ENCODE measurements at regions not wholly inside any gene's neighbourhood (a gene's known extent, or its start where the extent isn't known, plus 50 kb on each side); places are given as distances from the start of the nearest gene placed in this dataset.

DNA sequence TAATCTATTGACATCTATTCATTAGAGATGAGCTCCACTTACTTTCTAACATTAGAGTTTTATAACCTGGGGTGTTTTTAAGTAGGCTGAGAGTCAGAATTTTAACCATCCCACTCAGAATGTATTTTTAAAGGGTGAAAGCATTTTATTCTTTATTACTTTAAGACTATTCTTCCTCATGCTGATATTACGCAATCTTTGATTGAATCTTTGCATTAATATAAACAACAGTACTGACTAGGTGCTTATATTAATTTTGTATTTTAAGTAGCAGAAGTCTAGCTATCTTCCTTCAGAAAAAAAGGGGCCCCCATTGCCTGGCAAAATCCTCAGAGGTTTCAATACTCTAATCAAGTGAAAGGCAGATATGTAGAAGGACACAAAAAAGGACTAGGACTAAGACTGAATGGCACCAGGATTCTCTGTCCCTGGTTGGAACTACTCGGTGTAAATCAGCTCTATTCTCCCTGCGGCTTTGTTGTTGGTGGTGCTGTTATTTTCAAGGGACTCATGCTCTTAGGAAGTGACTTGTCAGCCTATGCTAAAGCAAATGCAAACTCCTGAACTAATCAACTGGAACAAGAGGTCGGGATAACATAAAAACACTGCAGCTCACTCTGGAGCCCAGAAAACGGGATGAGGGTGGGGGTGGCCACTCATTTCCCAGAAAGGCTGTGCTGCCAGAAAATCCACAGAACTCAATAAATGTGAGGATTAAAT, 1324.4 kb downstream of the GRIK2 start:
- intact Hi-C loops (cut with DNase I), result no loop called here
- Histone ChIP-seq H3K27me3 (no peaks in the 10 kb centered on the region), H3K4me1 (no peaks in the 10 kb centered on the region), H3K36me3 (no peaks in the 10 kb centered on the region), H3K27ac (no peak overlapping the region), H3K4me3 (no peak overlapping the region), H3K9me3 (no peaks in the 10 kb centered on the region)
- DNase-seq (ENCODE audit: extremely low spot score in 2 of 2), result no peak
- TF ChIP-seq, protein P1, sequence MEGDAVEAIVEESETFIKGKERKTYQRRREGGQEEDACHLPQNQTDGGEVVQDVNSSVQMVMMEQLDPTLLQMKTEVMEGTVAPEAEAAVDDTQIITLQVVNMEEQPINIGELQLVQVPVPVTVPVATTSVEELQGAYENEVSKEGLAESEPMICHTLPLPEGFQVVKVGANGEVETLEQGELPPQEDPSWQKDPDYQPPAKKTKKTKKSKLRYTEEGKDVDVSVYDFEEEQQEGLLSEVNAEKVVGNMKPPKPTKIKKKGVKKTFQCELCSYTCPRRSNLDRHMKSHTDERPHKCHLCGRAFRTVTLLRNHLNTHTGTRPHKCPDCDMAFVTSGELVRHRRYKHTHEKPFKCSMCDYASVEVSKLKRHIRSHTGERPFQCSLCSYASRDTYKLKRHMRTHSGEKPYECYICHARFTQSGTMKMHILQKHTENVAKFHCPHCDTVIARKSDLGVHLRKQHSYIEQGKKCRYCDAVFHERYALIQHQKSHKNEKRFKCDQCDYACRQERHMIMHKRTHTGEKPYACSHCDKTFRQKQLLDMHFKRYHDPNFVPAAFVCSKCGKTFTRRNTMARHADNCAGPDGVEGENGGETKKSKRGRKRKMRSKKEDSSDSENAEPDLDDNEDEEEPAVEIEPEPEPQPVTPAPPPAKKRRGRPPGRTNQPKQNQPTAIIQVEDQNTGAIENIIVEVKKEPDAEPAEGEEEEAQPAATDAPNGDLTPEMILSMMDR (IDR thresholded peaks at IDR 0.05), result no peak
- no peak for TF ChIP-seq POLR2A (IDR thresholded peaks at IDR 0.05)
- TF ChIP-seq POLR2AphosphoS5 (IDR thresholded peaks at IDR 0.05; ENCODE audit: insufficient read depth in 1 of 2, low read depth in 1 of 2), result no peak

DNA sequence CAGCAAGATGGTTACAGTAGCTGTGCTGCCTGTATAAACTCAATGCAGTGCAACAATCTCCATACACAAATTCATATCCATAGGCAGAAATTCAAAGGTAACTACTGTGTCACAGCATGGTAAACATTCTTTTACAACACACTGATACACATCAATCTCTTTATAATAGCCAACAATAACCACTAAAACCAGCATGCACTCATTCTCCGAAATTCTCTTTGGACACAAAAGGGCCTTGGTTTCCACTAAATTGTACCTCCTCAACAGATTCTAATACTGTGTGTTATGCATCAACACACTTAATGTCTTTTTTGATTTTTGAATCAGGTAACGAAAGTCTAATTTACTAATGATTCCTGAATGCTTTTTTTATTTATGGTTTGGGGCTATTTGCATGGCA, 1323.7 kb downstream of the GRIK2 start:
- H3K36me3 ChIP-seq, result no peaks in the 10 kb centered on the region
- intact Hi-C loops (cut with DNase I), result no loop called here
- no peaks in the 10 kb centered on the region for H3K27me3 ChIP-seq
- no peaks in the 10 kb centered on the region for H3K4me1 ChIP-seq
- TF ChIP-seq POLR2A (IDR thresholded peaks at IDR 0.05), result no peak
- H3K27ac ChIP-seq, result no peak overlapping the region
- no peak for DNase-seq (ENCODE audit: extremely low spot score in 2 of 2)
- no peaks in the 10 kb centered on the region for H3K9me3 ChIP-seq
- H3K4me3 ChIP-seq, result no peak overlapping the region

DNA sequence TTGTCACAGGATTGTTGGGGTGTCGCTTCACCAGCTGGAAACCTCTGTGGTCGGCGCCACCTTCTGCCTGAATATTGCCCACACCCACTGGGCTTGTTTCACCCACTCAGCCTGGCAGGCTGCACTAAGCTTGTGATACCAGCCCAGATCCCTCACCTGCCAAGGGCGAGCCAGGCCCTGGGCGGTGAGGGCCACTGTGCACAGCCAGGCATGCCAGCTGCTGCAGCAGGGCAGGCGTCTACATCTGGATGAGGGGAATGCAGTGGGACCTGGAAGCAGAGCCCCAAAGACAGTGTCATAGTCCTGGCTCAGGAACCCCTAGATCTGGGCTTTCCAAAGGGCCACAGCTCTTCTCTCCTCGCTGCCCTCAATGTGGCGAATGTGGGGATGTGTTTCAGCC, 1307.5 kb downstream of the GRIK2 start:
- Histone ChIP-seq H3K4me1 (no peaks in the 10 kb centered on the region), H3K9me3 (no peaks in the 10 kb centered on the region), H3K4me3 (no peak overlapping the region), H3K36me3 (no peaks in the 10 kb centered on the region), H3K27ac (no peak overlapping the region), H3K27me3 (no peaks in the 10 kb centered on the region)
- TF ChIP-seq POLR2AphosphoS5 (IDR thresholded peaks at IDR 0.05; ENCODE audit: insufficient read depth in 1 of 2, low read depth in 1 of 2) (no peak), POLR2A (IDR thresholded peaks at IDR 0.05) (no peak)
- TF ChIP-seq, protein P1 (IDR thresholded peaks at IDR 0.05), result no peak
- intact Hi-C loops (cut with DNase I), result no loop called here
- DNase-seq (ENCODE audit: extremely low spot score in 2 of 2), result no peak

DNA sequence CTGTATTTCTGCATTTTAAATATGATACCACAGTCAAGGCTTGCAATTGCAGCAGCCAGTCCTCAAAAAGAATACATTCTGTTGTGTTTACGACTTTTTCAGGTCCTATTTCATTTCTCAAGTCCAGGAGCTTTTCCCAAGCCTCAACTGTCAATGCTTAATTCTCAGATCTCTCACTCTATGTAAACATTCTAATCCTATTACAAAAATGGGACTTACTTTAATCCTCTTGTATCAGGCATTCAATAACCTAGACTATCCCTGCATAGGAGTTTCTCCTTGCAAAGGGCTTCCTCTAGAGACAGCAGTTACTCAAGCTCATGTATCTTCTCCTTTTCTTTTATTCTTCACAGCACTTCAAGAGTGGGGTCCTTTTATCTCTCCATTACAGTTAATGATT, 1293.0 kb downstream of the GRIK2 start:
- H3K27ac ChIP-seq, result no peak overlapping the region
- H3K36me3 ChIP-seq, result no peaks in the 10 kb centered on the region
- H3K9me3 ChIP-seq, result no peaks in the 10 kb centered on the region
- intact Hi-C loops (cut with DNase I), result no loop called here
- H3K4me3 ChIP-seq, result no peak overlapping the region
- TF ChIP-seq, protein P1 (IDR thresholded peaks at IDR 0.05), result no peak
- TF ChIP-seq POLR2AphosphoS5 (IDR thresholded peaks at IDR 0.05; ENCODE audit: insufficient read depth in 1 of 2, low read depth in 1 of 2) (no peak), POLR2A (IDR thresholded peaks at IDR 0.05) (no peak)
- no peaks in the 10 kb centered on the region for H3K27me3 ChIP-seq
- H3K4me1 ChIP-seq, result no peaks in the 10 kb centered on the region
- DNase-seq (ENCODE audit: extremely low spot score in 2 of 2), result no peak

DNA sequence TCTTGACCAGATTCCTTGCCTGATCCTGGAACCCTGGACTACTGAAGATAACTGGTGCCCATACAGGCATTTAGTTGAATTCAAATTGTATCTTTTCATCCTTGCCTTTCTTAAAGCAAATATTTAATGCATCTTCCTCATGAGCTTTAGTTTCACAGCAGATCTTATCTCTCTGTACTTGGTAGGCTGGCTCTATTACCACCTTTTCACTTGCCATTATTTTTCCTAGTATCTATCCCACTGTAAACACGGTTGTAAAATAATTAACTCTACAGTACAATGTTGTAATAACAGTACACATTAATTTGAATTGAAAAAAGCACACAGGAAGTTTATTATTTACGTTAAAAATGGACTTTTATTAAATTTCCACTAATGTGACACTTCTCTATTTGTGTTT, 1286.9 kb downstream of the GRIK2 start:
- H3K4me3 ChIP-seq, result no peak overlapping the region
- no peaks in the 10 kb centered on the region for H3K9me3 ChIP-seq
- no peak for TF ChIP-seq POLR2AphosphoS5 (IDR thresholded peaks at IDR 0.05; ENCODE audit: insufficient read depth in 1 of 2, low read depth in 1 of 2)
- TF ChIP-seq, protein P1 (IDR thresholded peaks at IDR 0.05), result no peak
- H3K36me3 ChIP-seq, result no peaks in the 10 kb centered on the region
- no peak for DNase-seq (ENCODE audit: extremely low spot score in 2 of 2)
- intact Hi-C loops (cut with DNase I), result no loop called here
- H3K27ac ChIP-seq, result no peak overlapping the region
- H3K27me3 ChIP-seq, result no peaks in the 10 kb centered on the region
- H3K4me1 ChIP-seq, result no peaks in the 10 kb centered on the region
